GM12874 (cell line): ENCODE measurements at regions not wholly inside any gene's neighbourhood (a gene's known extent, or its start where the extent isn't known, plus 50 kb on each side); places are given as distances from the start of the nearest gene placed in this dataset.

Experiments
- TF ChIP-seq, protein P1 (sequence below): IDR thresholded peaks from 2 replicates; pipeline ENCODE4 v1.5.1; 2011; ENCODE audit warnings: low read depth, mild to moderate bottlenecking, control low read depth, low read length, moderate library complexity; ENCODE audit not compliant: insufficient read depth

DNA sequence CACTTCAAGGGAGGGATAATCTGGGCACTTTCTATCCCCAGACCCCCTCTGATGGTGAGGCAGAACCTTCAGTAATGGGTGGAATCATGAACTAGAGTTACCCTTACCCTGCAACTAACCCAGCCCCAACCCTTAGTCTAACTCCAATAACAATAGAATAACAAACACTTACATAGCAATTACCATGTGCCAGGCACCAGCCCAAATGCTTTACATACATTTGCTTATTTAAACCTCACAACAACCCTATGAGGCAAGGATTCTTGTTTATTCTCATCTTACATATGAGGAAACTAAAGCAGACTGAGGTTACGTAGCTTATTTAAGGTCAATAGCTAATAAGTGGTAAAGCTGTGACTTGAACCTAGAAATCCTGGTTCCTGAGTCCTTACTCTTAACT, 132.8 kb downstream of the CYP26B1 start:
- TF ChIP-seq, protein P1, sequence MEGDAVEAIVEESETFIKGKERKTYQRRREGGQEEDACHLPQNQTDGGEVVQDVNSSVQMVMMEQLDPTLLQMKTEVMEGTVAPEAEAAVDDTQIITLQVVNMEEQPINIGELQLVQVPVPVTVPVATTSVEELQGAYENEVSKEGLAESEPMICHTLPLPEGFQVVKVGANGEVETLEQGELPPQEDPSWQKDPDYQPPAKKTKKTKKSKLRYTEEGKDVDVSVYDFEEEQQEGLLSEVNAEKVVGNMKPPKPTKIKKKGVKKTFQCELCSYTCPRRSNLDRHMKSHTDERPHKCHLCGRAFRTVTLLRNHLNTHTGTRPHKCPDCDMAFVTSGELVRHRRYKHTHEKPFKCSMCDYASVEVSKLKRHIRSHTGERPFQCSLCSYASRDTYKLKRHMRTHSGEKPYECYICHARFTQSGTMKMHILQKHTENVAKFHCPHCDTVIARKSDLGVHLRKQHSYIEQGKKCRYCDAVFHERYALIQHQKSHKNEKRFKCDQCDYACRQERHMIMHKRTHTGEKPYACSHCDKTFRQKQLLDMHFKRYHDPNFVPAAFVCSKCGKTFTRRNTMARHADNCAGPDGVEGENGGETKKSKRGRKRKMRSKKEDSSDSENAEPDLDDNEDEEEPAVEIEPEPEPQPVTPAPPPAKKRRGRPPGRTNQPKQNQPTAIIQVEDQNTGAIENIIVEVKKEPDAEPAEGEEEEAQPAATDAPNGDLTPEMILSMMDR = no peak

DNA sequence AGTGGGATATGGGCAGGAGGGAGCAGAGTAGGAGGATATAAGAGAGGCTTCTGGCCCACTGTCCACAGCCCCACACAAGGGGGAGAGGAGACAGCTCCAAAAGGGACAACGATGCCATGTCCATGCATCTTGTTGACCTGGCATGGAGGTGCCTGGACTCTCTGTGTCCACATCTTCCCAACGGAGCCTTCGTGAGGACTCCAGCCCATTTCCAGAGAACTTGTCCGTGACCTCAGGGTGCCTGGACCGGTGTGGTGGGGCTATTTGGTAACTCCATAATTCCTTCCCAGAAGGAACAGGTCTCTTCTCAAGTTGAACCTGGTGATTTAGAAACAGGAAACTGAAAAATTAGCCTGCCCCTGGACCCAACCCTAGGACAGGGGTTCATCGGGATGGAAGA, 133.9 kb downstream of the CYP26B1 start:
- TF ChIP-seq, protein P1 = no peak

DNA sequence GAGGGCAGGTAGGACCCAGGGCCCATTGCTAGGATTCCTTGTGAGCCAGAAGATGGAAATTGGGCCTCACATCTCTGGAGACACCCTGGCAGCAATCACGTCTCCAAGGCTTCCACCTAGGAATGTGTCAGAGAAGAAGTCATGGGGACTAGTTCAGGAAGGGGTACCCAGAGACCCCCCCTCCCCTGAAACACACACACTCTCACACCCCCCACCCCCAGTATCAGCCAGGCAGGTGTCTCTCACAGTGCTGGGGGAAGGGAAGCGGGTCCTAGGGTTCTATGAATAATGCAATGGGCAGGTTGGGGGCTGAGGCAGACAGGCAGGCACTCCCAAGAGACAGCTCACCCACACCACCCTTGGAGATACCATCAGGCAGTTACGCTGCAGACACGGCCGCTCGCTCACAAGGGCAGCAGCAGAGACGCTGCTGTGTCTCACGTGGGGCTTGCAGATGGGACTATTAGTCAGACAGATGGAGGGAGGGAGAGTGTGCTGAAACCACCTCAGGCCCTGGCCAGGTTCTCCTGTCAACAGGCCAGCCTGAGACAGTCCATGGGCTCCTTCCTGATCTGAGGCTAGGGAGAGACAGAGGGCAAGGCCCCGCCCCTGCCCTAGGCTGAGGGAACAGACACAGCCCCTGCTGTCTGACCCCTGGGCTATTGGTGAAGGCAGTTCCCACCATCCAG, 134.6 kb downstream of the CYP26B1 start:
- TF ChIP-seq, protein P1 = no peak

DNA sequence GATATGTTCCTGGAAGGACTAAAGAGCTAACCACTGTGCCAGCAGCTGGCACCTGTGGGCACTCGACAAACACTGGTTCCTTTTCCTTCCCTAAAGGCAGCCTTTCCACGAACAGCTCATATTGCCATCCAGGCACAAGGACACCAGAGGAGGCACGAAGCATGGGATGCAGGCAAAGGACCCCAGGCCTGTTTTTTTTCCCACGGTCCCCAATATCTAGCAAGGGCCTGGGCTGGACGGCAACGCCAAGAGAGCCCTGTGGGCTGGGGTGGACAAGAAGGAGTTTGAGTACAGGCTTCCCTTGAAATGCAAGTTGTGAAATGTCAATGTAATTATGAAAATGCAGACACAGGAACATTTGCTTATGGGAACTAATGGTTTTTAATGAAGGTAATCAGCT, 135.9 kb downstream of the CYP26B1 start:
- TF ChIP-seq, protein P1 = no peak

DNA sequence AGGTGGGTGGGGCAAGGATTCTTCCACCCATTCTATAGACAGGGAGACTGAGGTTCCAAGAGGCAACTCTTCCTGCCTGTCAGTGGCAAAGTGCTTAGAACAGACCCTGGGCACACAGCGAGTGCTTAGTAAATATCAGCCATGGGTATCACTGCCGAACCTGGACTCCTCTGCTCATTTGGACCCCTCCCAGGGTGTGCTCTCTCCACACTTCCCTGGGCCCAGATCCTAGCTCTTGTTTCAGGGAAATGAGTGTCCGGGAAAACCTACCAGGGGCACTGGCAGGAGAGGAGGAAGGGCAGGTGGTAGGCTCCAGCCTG, 136.3 kb downstream of the CYP26B1 start:
- TF ChIP-seq, protein P1 = no peak

DNA sequence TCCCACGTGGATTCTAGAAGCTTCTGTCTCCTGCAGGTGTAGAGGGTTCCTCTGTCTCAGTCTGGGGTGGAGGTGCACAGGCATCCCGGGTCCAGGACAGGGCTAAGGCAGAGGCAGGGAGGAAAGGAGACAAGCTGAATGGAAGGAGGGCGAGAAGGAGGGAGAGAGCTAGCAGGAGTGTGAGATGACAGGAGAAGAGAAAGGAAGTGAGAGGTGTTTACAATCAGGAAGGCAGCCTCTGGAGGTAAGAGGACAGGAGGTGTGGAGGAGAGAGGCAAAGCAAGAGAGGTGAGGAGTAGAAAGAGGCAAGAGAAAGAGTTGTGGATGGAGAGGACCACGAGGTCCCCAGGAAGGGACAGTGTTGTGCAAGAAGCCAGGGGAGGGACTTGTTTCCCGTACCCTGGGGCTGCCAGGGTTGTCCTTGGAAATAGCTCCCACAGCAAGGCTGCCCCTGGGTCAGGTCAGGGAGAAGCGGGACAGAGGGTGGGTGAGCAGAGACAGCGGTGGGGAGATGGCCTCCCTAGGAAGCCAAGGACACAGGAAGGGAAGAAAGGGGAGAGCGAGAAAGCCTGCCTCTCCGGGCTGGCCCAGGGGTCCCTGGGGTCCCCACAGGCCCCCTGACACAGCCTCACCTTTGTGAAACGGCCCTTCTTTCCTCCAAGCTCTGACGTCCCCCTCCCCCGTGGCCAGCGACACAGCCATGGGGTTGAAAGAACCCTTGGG, 136.9 kb downstream of the CYP26B1 start:
- TF ChIP-seq, protein P1 = no peak

DNA sequence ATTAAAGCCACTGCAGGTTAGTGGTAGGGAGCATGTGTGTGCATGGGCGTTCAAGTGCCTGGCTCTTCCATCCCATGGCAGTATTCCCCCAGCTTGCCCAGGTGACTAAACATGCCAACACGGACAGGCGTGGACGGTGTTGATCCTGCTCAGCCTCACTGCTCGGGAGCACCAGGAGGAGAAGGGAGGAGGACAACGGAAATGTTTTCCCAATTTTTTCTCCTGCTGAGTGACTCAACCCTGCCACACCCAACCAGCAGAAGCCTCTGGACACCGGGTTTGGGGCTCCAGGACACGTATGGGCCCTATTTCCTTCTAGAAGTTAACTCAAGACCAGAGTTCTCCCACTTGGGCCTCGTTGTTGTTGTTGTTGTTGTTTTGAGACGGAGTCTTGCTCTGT, 139.1 kb downstream of the CYP26B1 start:
- TF ChIP-seq, protein P1 = no peak
